COR-L47 (cell line): ENCODE measurements at regions not wholly inside any gene's neighbourhood (a gene's known extent, or its start where the extent isn't known, plus 50 kb on each side); places are given as distances from the start of the nearest gene placed in this dataset.

Experiments used
- DNase-seq: peaks from one replicate; lab custom pipeline; 2025; lab: John Stamatoyannopoulos, UW

- DNase-seq: no peak
These were observed 74.1 kb upstream of the MAOA start for GRCh38 chrX:43581888-43582539.

GRCh38 chrX:43582540-43582913, 73.6 kb upstream of the MAOA start:
- DNase-seq: no peak

DNA sequence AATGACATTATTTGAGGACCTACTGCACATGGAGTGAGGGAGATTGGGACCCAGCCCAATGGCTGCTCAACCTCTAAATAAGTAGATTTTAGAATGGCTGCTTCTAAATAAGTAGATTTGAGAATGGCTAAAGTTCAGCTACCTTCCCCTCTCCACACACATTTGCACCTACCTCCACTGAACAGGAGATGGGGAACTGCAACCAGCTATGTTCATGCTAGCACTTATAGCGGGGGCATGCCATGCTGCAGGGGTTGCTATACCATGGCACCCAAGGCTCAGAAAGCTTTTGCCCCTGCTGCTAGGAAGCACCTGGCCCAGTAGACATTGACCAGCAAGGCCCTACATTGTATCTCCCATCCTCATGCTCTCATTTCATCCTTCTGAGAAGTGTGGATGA, 70.2 kb upstream of the MAOA start:
- no peak for DNase-seq

- no peak for DNase-seq
These were observed 69.3 kb upstream of the MAOA start for GRCh38 chrX:43586830-43587229.

DNA sequence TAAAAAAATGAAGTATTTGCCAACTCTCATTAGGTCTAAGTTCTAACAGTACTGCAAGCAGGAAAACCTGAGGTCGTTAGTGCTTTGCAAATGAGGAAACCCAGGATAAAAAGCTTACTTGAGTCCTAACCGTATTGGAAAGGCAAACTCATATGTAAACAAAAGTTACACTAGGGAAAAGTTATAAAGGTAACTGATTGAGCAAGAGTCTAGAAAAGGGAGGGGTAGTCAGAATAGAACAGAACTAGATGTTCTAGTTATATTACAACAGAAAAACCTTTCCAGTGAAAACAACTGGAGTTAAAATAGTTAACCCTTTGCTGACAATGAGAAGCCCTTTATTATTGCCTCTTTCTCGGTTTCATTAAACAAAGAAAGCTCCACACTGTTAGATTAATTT, 66.4 kb upstream of the MAOA start:
- no peak for DNase-seq

DNA sequence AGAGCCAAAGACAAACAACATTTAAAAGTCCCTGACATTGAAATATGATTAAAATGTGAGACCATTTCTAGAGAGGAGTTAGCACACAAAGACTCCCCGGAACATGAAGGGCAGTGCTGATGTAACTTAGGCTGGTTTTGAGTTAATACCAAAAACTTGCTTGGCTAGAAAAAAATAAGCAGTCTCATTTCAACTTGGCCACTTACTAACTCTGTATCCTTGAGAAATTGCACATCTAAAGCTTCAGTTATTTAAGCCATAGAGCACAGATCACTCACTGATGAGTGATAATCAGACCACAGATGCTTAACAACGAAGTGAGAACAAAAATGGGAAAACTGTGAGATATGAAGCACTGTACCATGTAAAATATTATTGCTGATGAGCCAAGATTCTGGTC, 65.9 kb upstream of the MAOA start:
- no peak for DNase-seq

DNA sequence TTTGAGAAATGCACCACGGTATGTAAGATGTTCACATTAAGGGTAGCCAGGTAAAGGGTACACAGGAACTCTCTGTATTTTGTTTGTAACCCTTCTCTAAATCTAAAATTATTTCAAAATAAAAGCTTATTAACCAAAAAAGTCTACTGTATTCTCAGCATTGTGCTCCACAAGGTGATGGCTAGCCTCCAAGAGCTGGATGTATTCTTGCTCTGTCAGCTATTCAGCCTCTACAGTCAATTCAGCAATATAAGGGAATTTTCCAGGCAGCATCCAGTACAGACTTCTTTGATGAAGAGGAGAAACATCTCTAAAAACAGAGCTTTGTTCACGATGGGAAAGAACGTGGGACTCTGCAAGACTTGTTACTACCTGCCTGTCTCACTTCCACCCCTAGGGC, 63.5 kb upstream of the MAOA start:
- DNase-seq: no peak

GRCh38 chrX:43595931-43596330, 60.2 kb upstream of the MAOA start:
- no peak for DNase-seq

DNA sequence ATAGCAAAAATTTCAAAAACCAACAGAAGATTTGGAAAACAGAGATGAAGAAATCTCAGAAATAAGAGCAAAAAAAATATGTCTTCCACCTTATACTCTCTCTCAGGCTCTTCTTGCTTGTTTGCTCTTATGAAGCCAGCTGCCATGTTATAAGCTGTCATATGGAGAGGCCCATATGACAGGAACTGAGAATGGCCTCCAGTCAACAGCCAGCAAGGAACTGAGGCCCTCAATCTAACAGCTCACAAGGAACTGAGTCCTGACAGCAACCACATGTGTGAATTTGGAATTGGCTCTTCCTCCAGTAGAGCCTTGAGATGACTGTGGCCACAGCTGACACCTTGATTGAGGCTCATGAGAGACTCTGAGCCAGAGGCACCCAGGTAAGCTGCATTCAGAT, 51.3 kb upstream of the MAOA start:
- DNase-seq: no peak

GRCh38 chrX:43605351-43605750, 50.7 kb upstream of the MAOA start:
- no peak for DNase-seq
